Epithelial cell of proximal tubule (primary cell): ENCODE measurements at regions not wholly inside any gene's neighbourhood (a gene's known extent, or its start where the extent isn't known, plus 50 kb on each side); places are given as distances from the start of the nearest gene placed in this dataset.
"Not testable (repeated sequence)": the region's sequence is repeated elsewhere in the genome, so short reads cannot be mapped to it uniquely, and the experiment has no call there.

Source experiments
- DNase-seq: peaks from one replicate; pipeline ENCODE4 v3.0.0-alpha.2; 2011; ENCODE audit warnings: low read depth
- H3K4me3 ChIP-seq: 2 replicates; pipeline ENCODE4 v1.5.1; 2011; ENCODE audit warnings: low read depth, mild to moderate bottlenecking, low read length
- TF ChIP-seq, protein P1 (sequence below): conservative IDR thresholded peaks from 2 replicates; pipeline ENCODE4 v1.5.1; 2012; ENCODE audit warnings: low read depth, mild to moderate bottlenecking, low read length

DNA sequence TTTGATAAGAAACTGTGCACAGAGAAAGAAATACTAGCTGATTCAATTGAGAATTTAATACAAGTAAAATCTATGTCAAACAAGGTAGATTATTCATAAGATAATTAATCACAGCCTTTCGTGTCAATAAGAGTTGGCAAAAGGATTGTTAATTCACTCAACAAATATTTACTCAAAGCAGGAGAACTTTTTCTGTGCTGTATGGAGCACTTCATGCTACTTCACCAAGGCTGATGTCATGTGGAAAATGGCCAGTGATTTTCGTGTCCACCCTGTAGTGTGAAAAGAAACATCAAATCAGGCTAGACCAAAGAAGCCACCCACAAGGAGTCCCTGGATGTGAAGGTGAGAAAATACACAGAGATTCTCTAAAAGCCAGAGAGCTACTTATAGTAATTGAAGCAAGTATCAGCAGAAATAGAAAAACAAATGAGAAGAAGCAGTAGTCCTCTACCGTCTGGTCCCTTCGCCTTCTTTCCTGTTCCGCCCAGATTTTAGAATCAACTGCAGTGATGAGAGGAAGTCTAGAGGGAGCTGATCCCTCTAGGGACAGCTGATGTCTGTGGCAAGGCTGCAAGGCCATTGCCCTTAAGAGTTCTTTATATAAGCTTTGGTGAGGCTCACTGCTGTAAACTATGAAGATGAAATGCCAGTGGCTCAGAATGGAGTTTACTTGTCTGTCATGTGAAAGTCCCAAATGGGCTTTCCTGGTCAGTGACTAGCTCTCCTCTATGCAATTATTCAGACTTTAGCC lies 201.3 kb upstream of the APCDD1 start:
- DNase-seq: no peak
- TF ChIP-seq, protein P1, sequence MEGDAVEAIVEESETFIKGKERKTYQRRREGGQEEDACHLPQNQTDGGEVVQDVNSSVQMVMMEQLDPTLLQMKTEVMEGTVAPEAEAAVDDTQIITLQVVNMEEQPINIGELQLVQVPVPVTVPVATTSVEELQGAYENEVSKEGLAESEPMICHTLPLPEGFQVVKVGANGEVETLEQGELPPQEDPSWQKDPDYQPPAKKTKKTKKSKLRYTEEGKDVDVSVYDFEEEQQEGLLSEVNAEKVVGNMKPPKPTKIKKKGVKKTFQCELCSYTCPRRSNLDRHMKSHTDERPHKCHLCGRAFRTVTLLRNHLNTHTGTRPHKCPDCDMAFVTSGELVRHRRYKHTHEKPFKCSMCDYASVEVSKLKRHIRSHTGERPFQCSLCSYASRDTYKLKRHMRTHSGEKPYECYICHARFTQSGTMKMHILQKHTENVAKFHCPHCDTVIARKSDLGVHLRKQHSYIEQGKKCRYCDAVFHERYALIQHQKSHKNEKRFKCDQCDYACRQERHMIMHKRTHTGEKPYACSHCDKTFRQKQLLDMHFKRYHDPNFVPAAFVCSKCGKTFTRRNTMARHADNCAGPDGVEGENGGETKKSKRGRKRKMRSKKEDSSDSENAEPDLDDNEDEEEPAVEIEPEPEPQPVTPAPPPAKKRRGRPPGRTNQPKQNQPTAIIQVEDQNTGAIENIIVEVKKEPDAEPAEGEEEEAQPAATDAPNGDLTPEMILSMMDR: no peak
- H3K4me3 ChIP-seq: no peak overlapping the region

DNA sequence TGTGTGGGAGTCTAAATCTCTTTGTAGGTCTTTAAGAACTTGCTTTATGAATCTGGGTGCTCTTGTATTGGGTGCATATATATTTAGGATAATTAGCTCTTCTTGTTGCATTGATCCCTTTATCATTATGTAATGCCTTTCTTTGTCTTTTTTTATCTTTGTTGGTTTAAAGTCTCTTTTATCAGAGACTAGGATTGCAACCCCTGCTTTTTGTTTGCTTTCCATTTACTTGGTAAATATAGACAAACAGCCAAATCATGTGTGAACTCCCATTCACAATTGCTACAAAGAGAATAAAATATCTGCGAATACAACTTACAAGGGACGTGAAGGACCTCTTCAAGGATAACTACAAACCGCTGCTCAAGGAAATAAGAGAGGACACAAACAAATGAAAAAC lies 198.2 kb upstream of the APCDD1 start:
- DNase-seq, H3K4me3 ChIP-seq: not testable (repeated sequence)

DNA sequence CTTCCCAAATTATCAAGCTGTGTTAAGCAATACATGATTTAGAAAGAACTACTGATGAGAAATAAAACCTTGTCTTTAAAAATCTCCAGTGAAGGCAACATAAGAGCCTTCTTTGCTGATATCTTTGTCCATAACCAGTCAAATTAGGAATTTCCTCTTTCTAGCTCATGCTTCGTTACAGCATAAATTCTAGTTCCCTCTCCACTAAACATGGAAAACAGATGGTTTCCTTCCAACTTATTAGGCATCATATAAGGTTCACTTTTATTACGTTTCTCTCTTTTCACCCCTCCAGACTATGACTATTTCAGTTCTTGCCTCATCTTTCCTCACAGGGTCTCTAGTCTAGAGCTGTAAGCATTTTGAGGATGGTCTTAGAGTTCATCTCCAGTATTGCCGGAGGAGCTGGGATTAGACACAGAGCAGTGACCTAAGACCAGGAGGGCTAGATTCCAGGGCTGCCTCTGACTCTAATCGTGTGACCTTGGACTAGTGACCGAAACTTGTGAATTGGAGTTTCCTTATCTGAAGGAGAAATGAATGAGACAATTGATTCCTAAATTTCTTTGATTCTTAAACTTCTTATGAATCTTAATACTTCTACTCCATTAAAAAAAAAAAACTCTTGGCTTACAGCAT lies 195.5 kb upstream of the APCDD1 start:
- H3K4me3 ChIP-seq: no peak overlapping the region
- DNase-seq: no peak
- TF ChIP-seq, protein P1: no peak

DNA sequence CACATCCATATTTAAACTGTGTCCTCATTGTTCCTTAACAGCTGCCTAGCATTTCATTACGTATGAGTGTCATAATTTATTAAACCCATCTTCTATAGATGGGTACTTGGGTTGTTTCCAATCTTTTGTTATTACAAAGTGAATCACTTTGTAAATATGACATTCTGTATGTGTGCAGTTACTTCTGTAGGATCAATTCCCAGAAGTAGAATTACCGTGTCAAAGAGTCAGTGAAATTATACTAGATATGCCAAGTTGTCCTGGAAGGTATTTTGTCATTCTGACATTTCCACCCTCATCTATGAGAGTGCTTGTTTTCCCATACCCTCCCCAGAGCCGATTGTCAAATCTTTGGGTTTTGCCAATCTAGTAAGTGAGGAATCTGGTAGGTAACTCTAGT lies 194.5 kb upstream of the APCDD1 start:
- no peak for DNase-seq
- TF ChIP-seq, protein P1: no peak

DNA sequence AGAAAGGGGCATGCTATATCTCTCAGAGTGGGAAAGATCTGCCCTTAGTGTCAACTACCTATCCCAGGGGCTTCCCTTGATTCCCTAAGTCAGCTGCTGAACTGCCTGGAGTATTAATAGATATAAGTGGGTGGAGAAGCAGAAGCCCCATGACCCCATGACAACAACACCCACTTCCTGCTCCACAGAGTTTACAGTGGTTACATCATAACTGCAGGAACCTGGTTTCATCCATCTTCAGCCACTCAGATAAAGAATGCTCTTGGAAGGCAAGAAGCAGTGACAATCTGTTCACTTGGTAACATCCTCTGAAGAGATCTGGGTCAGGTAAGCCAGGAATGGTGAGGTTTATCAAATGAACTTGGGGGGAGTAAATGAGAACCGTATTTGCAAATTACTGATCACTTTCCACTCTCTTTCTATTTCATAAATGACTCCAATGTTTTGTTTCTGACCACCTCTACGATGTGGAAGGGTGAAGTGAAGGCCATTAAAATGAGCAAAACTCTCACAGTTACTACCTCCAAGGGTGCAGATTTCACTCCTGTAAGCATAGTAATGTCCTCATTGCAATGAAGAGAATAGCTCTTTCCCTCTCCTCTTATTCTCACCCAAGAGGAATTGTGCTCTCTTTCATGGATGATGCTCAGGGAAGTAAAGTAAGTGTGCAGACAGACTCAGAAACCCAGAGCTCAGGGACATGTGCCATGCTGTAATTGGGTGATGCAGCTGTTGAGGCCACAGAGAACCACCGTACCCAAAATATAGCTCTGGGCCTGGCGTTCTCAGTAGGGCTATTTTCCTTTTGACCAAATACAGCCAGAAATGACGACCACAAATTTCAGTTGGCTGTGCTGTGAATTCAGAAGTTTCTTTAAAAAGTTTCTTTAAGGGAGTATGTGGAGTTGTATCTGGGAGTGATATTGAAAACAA lies 192.8 kb upstream of the APCDD1 start:
- H3K4me3 ChIP-seq: no peak overlapping the region
- DNase-seq: no peak
- TF ChIP-seq, protein P1: no peak

More for the DNA sequence above, 194.5 kb upstream of the APCDD1 start:
- no peak overlapping the region for H3K4me3 ChIP-seq

DNA sequence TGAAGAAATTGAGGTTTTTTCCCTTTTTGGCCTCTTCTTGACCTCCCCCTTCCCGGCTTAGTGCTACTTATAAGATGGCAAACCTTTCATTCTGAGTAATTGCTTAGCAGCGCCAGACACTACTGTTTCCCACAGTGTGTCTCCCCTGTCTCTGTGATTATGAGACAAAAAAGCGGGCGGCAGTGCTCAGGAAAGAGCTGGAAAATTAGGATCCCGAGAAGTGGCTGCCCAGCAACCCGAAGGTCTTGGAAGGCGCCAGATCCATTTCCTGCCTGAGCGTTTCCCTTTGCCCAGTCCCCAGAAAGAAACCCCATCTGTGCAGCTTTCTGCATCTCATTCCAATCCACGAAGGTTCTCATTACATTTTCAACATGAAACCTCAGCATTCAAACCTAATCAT lies 191.9 kb upstream of the APCDD1 start:
- H3K4me3 ChIP-seq: no peak overlapping the region
- TF ChIP-seq, protein P1: no peak
- DNase-seq: no peak

DNA sequence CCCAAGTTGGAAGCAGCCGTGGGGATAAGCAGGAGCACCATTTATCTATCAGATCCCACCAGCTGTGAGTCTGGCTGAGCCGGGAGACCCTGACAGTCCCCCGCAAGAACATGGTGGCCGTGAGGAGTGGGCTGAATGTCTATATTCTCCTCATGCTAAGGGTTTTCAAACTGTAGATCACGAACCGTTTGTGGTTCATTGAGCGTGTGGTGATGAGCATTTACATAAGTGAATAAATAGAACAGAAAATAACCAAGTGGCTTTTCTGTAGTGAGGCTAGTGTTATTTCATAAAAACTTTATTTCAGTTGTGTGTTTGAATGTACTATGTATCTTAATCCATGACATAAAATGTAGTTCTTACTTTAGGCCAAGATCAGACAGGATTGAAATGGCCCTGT lies 190.2 kb upstream of the APCDD1 start:
- TF ChIP-seq, protein P1: no peak
- H3K4me3 ChIP-seq: no peak overlapping the region

More for the DNA sequence above, 190.2 kb upstream of the APCDD1 start:
- no peak for DNase-seq
